Gastrocnemius medialis (tissue), 4 donors: ENCODE measurements at regions not wholly inside any gene's neighbourhood (a gene's known extent, or its start where the extent isn't known, plus 50 kb on each side); places are given as distances from the start of the nearest gene placed in this dataset.

Experiments
- ATAC-seq, 2 donors: fragments of 150-250 bp; one replicate each; pipeline ENCODE4 v1.9.1; 2016
- DNase-seq, 2 donors: peaks; one replicate each; pipeline ENCODE4 v3.0.0-alpha.2; 2019
- H3K27ac ChIP-seq, 4 donors: fragments of 200-600 bp; sonication (generic); 1 replicate in 1 of 4; 2 replicates in 3 of 4; pipeline ENCODE4 v1.5.1; 2016 to 2018; ENCODE audit warnings: mild to moderate bottlenecking in 2 of 4, moderate library complexity in 1 of 4
- H3K27me3 ChIP-seq, 3 donors: fragments of 200-600 bp; sonication (generic) in 2 of 3; 1 replicate in 1 of 3; 2 replicates in 2 of 3; pipeline versions ENCODE4 v1.5.1 to v1.6.0; 2016 to 2019; ENCODE audit warnings: mild to moderate bottlenecking in 1 of 3, moderate library complexity in 1 of 3
- H3K36me3 ChIP-seq, 2 donors: fragments of 200-600 bp; sonication (generic) in 1 of 2; one replicate each; pipeline ENCODE4 v1.5.1; 2017 to 2018
- H3K4me1 ChIP-seq, 2 donors: fragments of 200-600 bp; sonication (generic) in 1 of 2; one replicate each; pipeline ENCODE4 v1.5.1; 2016 to 2017; ENCODE audit warnings: mild to moderate bottlenecking in 2 of 2
- H3K4me3 ChIP-seq, 4 donors: fragments of 200-600 bp; sonication (generic) in 3 of 4; 1 replicate in 1 of 4; 2 replicates in 3 of 4; pipeline ENCODE4 v1.5.1; 2016 to 2019; ENCODE audit warnings: mild to moderate bottlenecking in 2 of 4
- H3K9me3 ChIP-seq, 3 donors: fragments of 200-600 bp; sonication (generic) in 2 of 3; 1 replicate in 1 of 3; 2 replicates in 2 of 3; pipeline ENCODE4 v1.5.1; 2016 to 2019
- POLR2A ChIP-seq, 2 donors: fragments of 450-650 bp; IDR thresholded peaks; one replicate each; pipeline ENCODE4 v1.6.1; 2017; ENCODE audit warnings: antibody characterized with exemption in 2 of 2, mild to moderate bottlenecking in 2 of 2, moderate library complexity in 2 of 2
- in situ Hi-C, 4 donors: fragments of 200-750 bp; cut with MboI; loops; one replicate each; pipeline versions ENCODE4 v1.15.0 to v1.8.0; 2017; ENCODE audit warnings: low sequenced_read_pairs in 4 of 4
- intact Hi-C: fragments of 100-400 bp; cut with DNase I; formaldehyde crosslinking; loops from one replicate; pipeline ENCODE4 v1.15.1; 2023; ENCODE audit warnings: low total_unique reads
- TF ChIP-seq, protein P1 (sequence below), 5 experiments: fragments of 450-650 bp in 3 of 5; fragments of 200-600 bp in 2 of 5; sonication (generic) in 2 of 5; IDR thresholded peaks in 4 of 5; conservative IDR thresholded peaks in 1 of 5; 1 replicate in 4 of 5; 2 replicates in 1 of 5; pipeline ENCODE4 v1.5.1; 2016 to 2019; ENCODE audit warnings: antibody characterized with exemption in 5 of 5, mild to moderate bottlenecking in 3 of 5, moderate library complexity in 3 of 5

DNA sequence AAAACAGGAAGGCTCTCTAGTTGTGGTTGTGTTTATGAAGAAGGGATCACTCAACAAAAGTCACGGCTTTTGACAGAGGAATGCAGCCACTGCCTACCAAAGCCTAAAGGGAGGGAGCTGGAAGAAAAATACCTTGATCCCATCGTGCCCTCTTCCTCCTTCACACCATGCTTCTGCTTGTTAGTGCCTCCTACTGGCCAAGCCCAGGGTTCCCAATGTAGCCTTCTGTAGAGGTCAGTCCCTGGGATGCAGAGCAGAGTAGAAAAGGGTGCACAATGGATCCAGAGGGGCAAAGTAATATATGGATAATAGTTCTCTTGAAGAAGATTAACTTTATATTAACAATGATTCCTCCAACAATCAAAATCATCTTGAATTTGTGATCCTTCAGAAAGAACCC, 293.5 kb upstream of the FERMT1 start:
- Histone ChIP-seq H3K36me3 (no peaks in the 10 kb centered on the region), H3K4me3 (no peak overlapping the region), H3K27me3 (no peaks in the 10 kb centered on the region), H3K4me1 (no peaks in the 10 kb centered on the region), H3K9me3 (no peaks in the 10 kb centered on the region), H3K27ac (no peak overlapping the region)
- DNase-seq (no peak), ATAC-seq (no peak)
- intact Hi-C loops (no loop called here), in situ Hi-C loops (no loop called here)
- TF ChIP-seq, protein P1, sequence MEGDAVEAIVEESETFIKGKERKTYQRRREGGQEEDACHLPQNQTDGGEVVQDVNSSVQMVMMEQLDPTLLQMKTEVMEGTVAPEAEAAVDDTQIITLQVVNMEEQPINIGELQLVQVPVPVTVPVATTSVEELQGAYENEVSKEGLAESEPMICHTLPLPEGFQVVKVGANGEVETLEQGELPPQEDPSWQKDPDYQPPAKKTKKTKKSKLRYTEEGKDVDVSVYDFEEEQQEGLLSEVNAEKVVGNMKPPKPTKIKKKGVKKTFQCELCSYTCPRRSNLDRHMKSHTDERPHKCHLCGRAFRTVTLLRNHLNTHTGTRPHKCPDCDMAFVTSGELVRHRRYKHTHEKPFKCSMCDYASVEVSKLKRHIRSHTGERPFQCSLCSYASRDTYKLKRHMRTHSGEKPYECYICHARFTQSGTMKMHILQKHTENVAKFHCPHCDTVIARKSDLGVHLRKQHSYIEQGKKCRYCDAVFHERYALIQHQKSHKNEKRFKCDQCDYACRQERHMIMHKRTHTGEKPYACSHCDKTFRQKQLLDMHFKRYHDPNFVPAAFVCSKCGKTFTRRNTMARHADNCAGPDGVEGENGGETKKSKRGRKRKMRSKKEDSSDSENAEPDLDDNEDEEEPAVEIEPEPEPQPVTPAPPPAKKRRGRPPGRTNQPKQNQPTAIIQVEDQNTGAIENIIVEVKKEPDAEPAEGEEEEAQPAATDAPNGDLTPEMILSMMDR (IDR thresholded peaks at IDR 0.05 in 4 of 5, conservative IDR thresholded peaks at IDR 0.05 in 1 of 5) = no peak
- no peak for TF ChIP-seq POLR2A (IDR thresholded peaks at IDR 0.05)

GRCh38 chr20:6411651-6412050, 288.8 kb upstream of the FERMT1 start:
- in situ Hi-C loops = no loop called here
- ATAC-seq (no peak), DNase-seq (no peak)
- no peaks in the 10 kb centered on the region for H3K27me3 ChIP-seq
- TF ChIP-seq POLR2A (IDR thresholded peaks at IDR 0.05) = no peak
- TF ChIP-seq, protein P1 (IDR thresholded peaks at IDR 0.05 in 4 of 5, conservative IDR thresholded peaks at IDR 0.05 in 1 of 5) = no peak
- no peak overlapping the region for H3K4me3 ChIP-seq
- no peaks in the 10 kb centered on the region for H3K9me3 ChIP-seq
- intact Hi-C loops = no loop called here
- H3K36me3 ChIP-seq = no peaks in the 10 kb centered on the region
- H3K4me1 ChIP-seq = no peaks in the 10 kb centered on the region
- H3K27ac ChIP-seq = no peak overlapping the region

GRCh38 chr20:6410721-6411120, 287.9 kb upstream of the FERMT1 start:
- H3K27ac ChIP-seq = no peak overlapping the region
- intact Hi-C loops (no loop called here), in situ Hi-C loops (no loop called here)
- no peak overlapping the region for H3K4me3 ChIP-seq
- H3K36me3 ChIP-seq = no peaks in the 10 kb centered on the region
- H3K9me3 ChIP-seq = no peaks in the 10 kb centered on the region
- no peaks in the 10 kb centered on the region for H3K4me1 ChIP-seq
- no peaks in the 10 kb centered on the region for H3K27me3 ChIP-seq
- TF ChIP-seq, protein P1 (IDR thresholded peaks at IDR 0.05 in 4 of 5, conservative IDR thresholded peaks at IDR 0.05 in 1 of 5) = no peak
- TF ChIP-seq POLR2A (IDR thresholded peaks at IDR 0.05) = no peak
- ATAC-seq = no peak
- DNase-seq = no peak

DNA sequence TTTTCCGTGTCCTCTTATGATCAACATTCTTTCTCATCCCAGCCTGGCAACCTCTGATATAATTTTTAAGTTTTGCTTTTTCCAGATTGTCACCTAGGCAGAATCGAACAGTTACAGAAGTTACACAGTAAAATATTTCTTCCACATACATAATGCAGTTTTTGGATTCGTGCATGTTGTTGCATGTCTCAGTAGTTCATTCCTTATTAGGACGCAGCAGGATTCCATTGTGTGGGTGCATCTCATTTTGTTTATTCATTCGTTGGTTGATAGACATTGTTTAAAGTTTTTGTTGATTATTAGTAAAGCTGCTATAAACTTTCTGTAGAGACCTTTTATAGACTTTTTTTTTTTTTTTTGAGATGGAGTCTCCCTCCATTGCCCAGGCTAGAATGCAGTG, 284.3 kb upstream of the FERMT1 start:
- H3K27me3 ChIP-seq = no peaks in the 10 kb centered on the region
- no peak overlapping the region for H3K4me3 ChIP-seq
- no peak for TF ChIP-seq POLR2A (IDR thresholded peaks at IDR 0.05)
- TF ChIP-seq, protein P1 (IDR thresholded peaks at IDR 0.05 in 4 of 5, conservative IDR thresholded peaks at IDR 0.05 in 1 of 5) = no peak
- DNase-seq (no peak), ATAC-seq (no peak)
- intact Hi-C loops = no loop called here
- H3K9me3 ChIP-seq = no peaks in the 10 kb centered on the region
- H3K27ac ChIP-seq = no peak overlapping the region
- no peaks in the 10 kb centered on the region for H3K36me3 ChIP-seq
- in situ Hi-C loops = no loop called here
- H3K4me1 ChIP-seq = no peaks in the 10 kb centered on the region

DNA sequence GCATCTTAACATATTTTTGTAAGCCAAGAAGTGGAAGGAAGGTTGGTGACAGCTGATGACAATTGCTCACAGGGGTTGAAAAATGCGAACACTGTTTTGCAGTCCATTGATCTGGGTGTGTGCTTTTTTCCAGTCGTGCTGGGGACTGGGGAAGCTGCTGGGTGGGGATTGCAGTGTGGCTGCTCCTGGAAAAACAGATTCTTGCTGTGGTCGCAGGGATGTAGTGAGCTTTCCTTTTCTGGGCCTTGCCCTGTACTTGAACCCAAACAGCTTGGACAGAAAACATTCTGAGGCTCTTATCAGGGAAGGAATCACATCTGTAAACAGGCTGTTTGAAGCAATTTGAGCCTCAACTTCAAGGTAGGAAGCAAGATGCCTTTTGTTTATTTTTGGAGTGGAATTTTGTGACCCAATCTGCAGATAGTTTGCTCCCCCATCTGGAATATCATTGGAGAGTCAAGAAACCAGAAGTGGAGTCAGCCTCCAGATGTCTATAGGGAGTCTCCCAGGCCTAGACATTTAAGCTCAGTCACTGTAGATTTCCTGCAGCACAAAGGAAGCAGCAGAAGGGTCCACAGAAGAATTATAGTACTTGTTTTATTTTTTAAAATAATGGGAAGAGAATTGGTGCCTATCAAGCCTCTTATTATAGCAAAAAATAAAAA, 279.2 kb upstream of the FERMT1 start:
- ATAC-seq = no peak
- in situ Hi-C loops = no loop called here
- intact Hi-C loops = no loop called here

More for the DNA sequence above, 279.2 kb upstream of the FERMT1 start:
- no peak for DNase-seq
- no peaks in the 10 kb centered on the region for H3K9me3 ChIP-seq
- no peak overlapping the region for H3K4me3 ChIP-seq
- TF ChIP-seq, protein P1 (IDR thresholded peaks at IDR 0.05 in 4 of 5, conservative IDR thresholded peaks at IDR 0.05 in 1 of 5) = no peak
- TF ChIP-seq POLR2A (IDR thresholded peaks at IDR 0.05) = no peak
- no peaks in the 10 kb centered on the region for H3K36me3 ChIP-seq
- no peaks in the 10 kb centered on the region for H3K27me3 ChIP-seq
- no peak overlapping the region for H3K27ac ChIP-seq
- no peaks in the 10 kb centered on the region for H3K4me1 ChIP-seq
